ENCODE measurements at regions not wholly inside any gene's neighbourhood (a gene's known extent, or its start where the extent isn't known, plus 50 kb on each side); places are given as distances from the start of the nearest gene placed in this dataset.

DNA sequence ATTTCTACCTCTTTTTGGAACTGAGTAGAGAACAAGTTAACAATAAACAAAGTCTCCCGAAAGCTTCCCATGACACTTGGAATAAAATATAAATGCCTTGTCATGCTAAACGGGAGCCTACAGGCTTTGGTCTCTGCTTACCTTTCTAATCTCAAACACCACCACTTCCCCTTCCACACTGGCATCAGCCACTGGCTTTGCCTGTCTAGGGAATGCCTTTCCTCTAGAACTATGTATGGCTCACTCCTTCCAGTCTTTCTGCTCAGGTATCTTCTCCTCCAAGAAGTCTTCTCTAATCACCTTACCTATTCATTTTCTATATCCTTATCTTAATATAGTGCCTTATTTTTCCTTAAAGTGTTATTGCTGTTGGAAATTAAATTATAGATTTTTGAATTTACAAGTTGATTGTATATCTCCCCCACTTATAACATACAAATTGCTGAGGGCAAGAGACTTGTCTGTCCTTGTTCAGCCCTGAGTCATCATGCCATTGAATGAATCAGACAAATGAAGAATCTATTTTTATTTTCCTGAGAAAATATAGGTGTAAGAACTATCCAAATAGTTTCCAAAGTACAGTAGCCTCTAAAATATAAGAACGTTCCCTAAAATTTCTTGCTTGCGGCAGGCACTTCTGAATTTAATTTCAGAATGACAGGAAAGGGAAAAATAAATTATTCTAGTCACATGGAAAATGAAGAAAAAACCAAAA, 119.2 kb downstream of the TM2D1 start:
- intact Hi-C loops (cut with DNase I, micrococcal nuclease) = no loop called here
- no peaks in the 10 kb centered on the region for H3K36me3 ChIP-seq (ENCODE audit: low read depth)
- DNase-seq (no peak), ATAC-seq (no peak)
- no peaks in the 10 kb centered on the region for H3K9me3 ChIP-seq
- H3K4me1 ChIP-seq (ENCODE audit: low read depth) = no peaks in the 10 kb centered on the region
- H3K4me3 ChIP-seq = no peak overlapping the region
- TF ChIP-seq, protein P1, sequence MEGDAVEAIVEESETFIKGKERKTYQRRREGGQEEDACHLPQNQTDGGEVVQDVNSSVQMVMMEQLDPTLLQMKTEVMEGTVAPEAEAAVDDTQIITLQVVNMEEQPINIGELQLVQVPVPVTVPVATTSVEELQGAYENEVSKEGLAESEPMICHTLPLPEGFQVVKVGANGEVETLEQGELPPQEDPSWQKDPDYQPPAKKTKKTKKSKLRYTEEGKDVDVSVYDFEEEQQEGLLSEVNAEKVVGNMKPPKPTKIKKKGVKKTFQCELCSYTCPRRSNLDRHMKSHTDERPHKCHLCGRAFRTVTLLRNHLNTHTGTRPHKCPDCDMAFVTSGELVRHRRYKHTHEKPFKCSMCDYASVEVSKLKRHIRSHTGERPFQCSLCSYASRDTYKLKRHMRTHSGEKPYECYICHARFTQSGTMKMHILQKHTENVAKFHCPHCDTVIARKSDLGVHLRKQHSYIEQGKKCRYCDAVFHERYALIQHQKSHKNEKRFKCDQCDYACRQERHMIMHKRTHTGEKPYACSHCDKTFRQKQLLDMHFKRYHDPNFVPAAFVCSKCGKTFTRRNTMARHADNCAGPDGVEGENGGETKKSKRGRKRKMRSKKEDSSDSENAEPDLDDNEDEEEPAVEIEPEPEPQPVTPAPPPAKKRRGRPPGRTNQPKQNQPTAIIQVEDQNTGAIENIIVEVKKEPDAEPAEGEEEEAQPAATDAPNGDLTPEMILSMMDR (IDR thresholded peaks at IDR 0.05) = no peak

DNA sequence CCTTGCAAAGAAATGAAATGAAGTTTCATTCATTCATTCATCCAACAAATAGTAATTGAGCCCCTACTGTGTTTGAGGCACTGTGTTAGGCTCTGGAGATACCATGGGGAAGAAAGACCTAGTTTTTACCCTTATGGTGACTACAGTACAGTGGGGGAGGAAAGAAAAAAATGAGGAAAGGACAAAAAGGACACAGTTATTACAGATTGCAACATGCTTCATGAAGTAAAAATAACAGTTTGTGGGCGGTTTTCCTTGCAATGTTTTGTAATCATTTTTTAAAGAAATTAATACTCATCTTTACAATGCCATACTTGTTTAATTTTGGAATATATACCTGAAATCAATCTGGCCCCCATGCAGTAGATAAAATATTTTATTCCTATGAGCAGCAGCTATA, 120.3 kb downstream of the TM2D1 start:
- DNase-seq (no peak), ATAC-seq (no peak)
- TF ChIP-seq, protein P1 (IDR thresholded peaks at IDR 0.05) = no peak
- Histone ChIP-seq H3K9me3 (no peaks in the 10 kb centered on the region), H3K36me3 (ENCODE audit: low read depth) (no peaks in the 10 kb centered on the region), H3K4me3 (no peak overlapping the region), H3K4me1 (ENCODE audit: low read depth) (no peaks in the 10 kb centered on the region)
- intact Hi-C loops (cut with DNase I, micrococcal nuclease) = no loop called here

DNA sequence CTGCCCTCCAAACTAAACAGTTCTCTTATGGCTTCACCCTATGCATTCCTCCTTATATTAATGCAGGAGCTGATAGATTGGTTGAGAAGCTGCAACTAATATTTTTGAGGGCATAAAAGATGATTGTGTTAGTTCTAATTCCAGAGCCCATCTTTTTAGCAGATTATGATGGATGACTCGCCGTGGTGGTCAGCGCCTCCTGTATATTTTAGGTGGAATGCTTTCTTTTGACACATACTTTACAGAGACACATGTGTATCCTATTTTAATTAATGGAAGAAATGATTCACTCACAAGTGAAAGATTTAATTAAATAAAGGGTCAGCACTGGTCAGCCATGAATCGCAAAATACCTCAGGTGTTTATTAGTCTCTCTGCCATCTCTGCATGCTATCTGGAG, 120.7 kb downstream of the TM2D1 start:
- Histone ChIP-seq H3K4me1 (ENCODE audit: low read depth) (no peaks in the 10 kb centered on the region), H3K4me3 (no peak overlapping the region), H3K36me3 (ENCODE audit: low read depth) (no peaks in the 10 kb centered on the region), H3K9me3 (no peaks in the 10 kb centered on the region)
- TF ChIP-seq, protein P1 (IDR thresholded peaks at IDR 0.05) = no peak
- ATAC-seq = no peak
- no peak for DNase-seq
- intact Hi-C loops (cut with DNase I, micrococcal nuclease) = no loop called here

DNA sequence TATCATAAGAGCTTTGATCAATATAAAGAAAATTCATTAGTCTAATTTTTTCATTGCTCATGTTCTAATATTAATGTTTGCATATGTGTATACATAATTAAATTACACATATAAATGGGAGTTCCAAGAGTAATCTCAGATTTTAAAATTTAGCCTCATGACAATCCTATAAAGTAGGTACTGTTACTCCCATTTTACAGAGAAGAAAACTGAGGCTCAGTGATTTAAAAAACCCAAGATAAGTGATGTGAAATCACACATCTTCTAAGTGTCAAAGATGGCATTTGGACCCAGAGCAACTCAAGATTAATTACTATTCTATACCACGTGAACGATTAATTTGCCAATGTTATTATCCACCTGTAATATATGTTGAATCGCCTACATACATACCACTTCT, 122.3 kb downstream of the TM2D1 start:
- no peaks in the 10 kb centered on the region for H3K4me1 ChIP-seq (ENCODE audit: low read depth)
- DNase-seq = no peak
- H3K9me3 ChIP-seq = no peaks in the 10 kb centered on the region
- no peak for ATAC-seq
- no peaks in the 10 kb centered on the region for H3K36me3 ChIP-seq (ENCODE audit: low read depth)
- H3K4me3 ChIP-seq = no peak overlapping the region
- intact Hi-C loops (cut with DNase I, micrococcal nuclease) = no loop called here
- TF ChIP-seq, protein P1 (IDR thresholded peaks at IDR 0.05) = no peak

DNA sequence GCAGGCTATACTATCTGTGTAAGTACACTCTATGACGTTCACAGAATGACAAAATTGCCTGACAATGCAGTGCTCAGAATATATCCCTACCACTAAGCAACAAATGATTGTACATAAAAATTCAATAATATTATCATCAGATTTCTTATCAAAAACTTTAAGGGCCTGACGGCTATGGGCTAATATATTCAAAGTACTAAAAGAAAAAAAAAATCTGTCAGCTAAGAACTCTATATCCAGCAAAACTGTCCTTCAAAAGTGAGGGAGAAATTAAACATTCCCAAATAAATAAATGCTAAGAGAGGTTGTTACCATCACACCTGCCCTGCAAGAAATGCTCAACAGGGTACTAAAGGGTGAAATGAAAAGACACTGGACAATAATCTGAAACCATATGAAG, 127.3 kb downstream of the TM2D1 start:
- H3K36me3 ChIP-seq (ENCODE audit: low read depth) = no peaks in the 10 kb centered on the region
- H3K9me3 ChIP-seq = no peaks in the 10 kb centered on the region
- H3K4me1 ChIP-seq (ENCODE audit: low read depth) = no peaks in the 10 kb centered on the region
- intact Hi-C loops (cut with DNase I, micrococcal nuclease) = no loop called here
- TF ChIP-seq, protein P1 (IDR thresholded peaks at IDR 0.05) = no peak
- no peak overlapping the region for H3K4me3 ChIP-seq
- DNase-seq (no peak), ATAC-seq (no peak)

DNA sequence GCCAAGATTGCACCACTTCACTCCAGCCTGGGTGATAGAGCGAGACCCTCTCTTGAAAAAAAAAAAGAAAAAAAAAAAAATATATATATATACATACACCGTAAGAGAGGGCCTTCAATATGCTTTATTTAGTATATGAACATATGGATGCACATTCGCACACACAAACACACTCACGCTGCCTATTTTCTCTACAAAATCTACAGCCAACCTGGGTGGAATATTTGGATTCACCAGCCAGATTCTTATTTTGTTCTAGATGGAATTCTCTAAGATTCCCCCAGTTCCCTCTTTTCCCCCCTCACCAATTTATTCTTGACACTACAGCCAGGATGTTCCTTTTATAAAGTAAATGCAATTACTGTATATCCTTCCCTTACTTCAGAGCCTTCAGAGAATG, 131.6 kb downstream of the TM2D1 start:
- intact Hi-C loops (cut with DNase I, micrococcal nuclease) = no loop called here
- TF ChIP-seq, protein P1 (IDR thresholded peaks at IDR 0.05) = no peak
- no peaks in the 10 kb centered on the region for H3K36me3 ChIP-seq (ENCODE audit: low read depth)
- no peaks in the 10 kb centered on the region for H3K9me3 ChIP-seq
- no peak overlapping the region for H3K4me3 ChIP-seq
- H3K4me1 ChIP-seq (ENCODE audit: low read depth) = no peaks in the 10 kb centered on the region
- no peak for DNase-seq
- no peak for ATAC-seq
